ENCODE measurements at regions not wholly inside any gene's neighbourhood (a gene's known extent, or its start where the extent isn't known, plus 50 kb on each side); places are given as distances from the start of the nearest gene placed in this dataset.

DNA sequence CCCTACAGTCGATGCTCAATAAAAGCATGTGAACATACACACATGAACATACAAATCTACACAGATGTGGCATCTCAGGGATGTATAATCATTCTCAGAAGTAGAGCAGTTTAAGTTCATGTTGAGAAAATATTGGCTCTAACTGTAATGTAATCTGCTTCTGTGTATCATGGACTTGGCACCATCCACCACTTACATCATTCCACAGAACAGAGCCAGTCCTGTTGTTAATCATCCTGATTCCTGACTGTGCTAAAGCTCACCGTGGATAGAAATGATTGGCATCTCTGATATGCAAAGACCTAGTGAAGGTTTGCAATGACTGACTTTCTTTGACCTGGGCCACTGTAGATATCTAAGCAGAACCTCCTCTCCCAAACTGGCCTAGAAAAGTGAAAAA lies 1141.3 kb downstream of the BCL11B start:
- no peak for DNase-seq (ENCODE audit: low spot score)
- no peak overlapping the region for H2AK5ac ChIP-seq (ENCODE audit: low read depth, low read length)
- peaks cover 0 to 5% (median 0%) of the 10 kb centered on the region in 3 experiments for H3K27me3 ChIP-seq (ENCODE audit: control insufficient read depth in 3 of 3, insufficient read depth in 3 of 3, low read depth in 1 of 3, low read length in 3 of 3)
- no peak overlapping the region for H3K9ac ChIP-seq (ENCODE audit: low read depth, low read length, poor library complexity)
- no peaks in the 10 kb centered on the region for H3K79me1 ChIP-seq (ENCODE audit: low read depth, low read length)
- no peak overlapping the region for H4K91ac ChIP-seq (ENCODE audit: low read depth, low read length, poor library complexity)
- no peak overlapping the region for H3K4me3 ChIP-seq (ENCODE audit: low read length in 2 of 2)
- no peak overlapping the region for H2BK12ac ChIP-seq (ENCODE audit: low read length)
- no peaks in the 10 kb centered on the region for H3K36me3 ChIP-seq (replicated peaks in 1 of 2; ENCODE audit: control insufficient read depth in 2 of 2, insufficient read depth in 2 of 2, low read length in 2 of 2)
- peaks cover 0 to 1% of the 10 kb centered on the region in 2 donors for H3K4me1 ChIP-seq (ENCODE audit: control insufficient read depth in 2 of 2, insufficient read depth in 1 of 2, low read depth in 1 of 2, low read length in 2 of 2)
- no peak overlapping the region for H2BK15ac ChIP-seq (ENCODE audit: low read length)
- H3K9me3 ChIP-seq (replicated peaks in 1 of 2; ENCODE audit: control insufficient read depth in 2 of 2, insufficient read depth in 1 of 2, low read depth in 1 of 2, low read length in 2 of 2), result no peaks in the 10 kb centered on the region
- H2BK5ac ChIP-seq (ENCODE audit: low read length), result no peak overlapping the region
- no peak overlapping the region for H2BK120ac ChIP-seq (ENCODE audit: low read depth, low read length)
- no peak overlapping the region for H3K4ac ChIP-seq (ENCODE audit: low read length)
- no peak overlapping the region for H3K4me2 ChIP-seq (ENCODE audit: insufficient read depth, low read length, poor library complexity, severe bottlenecking)
- no peak overlapping the region for H3K27ac ChIP-seq (replicated peaks; ENCODE audit: low read length)
- no peak overlapping the region for H3K18ac ChIP-seq (ENCODE audit: low read length)
- H4K8ac ChIP-seq (ENCODE audit: low read depth, low read length), result no peak overlapping the region
- no peak overlapping the region for H3K14ac ChIP-seq (ENCODE audit: low read length)
- WGBS, 2 donors (ENCODE audit: extremely low coverage in 2 of 2, insufficient read length in 2 of 2, insufficient replicate concordance in 1 of 2), result no CpG with 5 or more reads among the region's 2 CpGs
- H2AFZ ChIP-seq (ENCODE audit: low read length), result no peak overlapping the region
- no peak overlapping the region for H3K23ac ChIP-seq (ENCODE audit: low read depth, low read length, poor library complexity)

- Histone ChIP-seq H2BK120ac (ENCODE audit: low read depth, low read length) (no peak overlapping the region), H2BK15ac (ENCODE audit: low read length) (no peak overlapping the region), H3K4me3 (ENCODE audit: low read length in 2 of 2) (no peak overlapping the region), H3K4me1 (ENCODE audit: control insufficient read depth in 2 of 2, insufficient read depth in 1 of 2, low read depth in 1 of 2, low read length in 2 of 2) (peaks cover 0 to 7% of the 10 kb centered on the region in 2 donors), H3K27me3 (ENCODE audit: control insufficient read depth in 3 of 3, insufficient read depth in 3 of 3, low read depth in 1 of 3, low read length in 3 of 3) (peaks cover 0 to 11% (median 0%) of the 10 kb centered on the region in 3 experiments), H3K23ac (ENCODE audit: low read depth, low read length, poor library complexity) (no peak overlapping the region), H3K14ac (ENCODE audit: low read length) (no peak overlapping the region), H2BK12ac (ENCODE audit: low read length) (no peak overlapping the region), H3K27ac (replicated peaks; ENCODE audit: low read length) (no peak overlapping the region), H3K79me1 (ENCODE audit: low read depth, low read length) (no peaks in the 10 kb centered on the region), H4K91ac (ENCODE audit: low read depth, low read length, poor library complexity) (no peak overlapping the region), H2AK5ac (ENCODE audit: low read depth, low read length) (no peak overlapping the region), H3K4me2 (ENCODE audit: insufficient read depth, low read length, poor library complexity, severe bottlenecking) (no peak overlapping the region), H3K36me3 (replicated peaks in 1 of 2; ENCODE audit: control insufficient read depth in 2 of 2, insufficient read depth in 2 of 2, low read length in 2 of 2) (no peaks in the 10 kb centered on the region), H3K18ac (ENCODE audit: low read length) (peak overlapping the region; percentile 22), H4K8ac (ENCODE audit: low read depth, low read length) (no peak overlapping the region), H3K4ac (ENCODE audit: low read length) (no peak overlapping the region), H2BK5ac (ENCODE audit: low read length) (no peak overlapping the region), H3K9me3 (replicated peaks in 1 of 2; ENCODE audit: control insufficient read depth in 2 of 2, insufficient read depth in 1 of 2, low read depth in 1 of 2, low read length in 2 of 2) (peaks cover 0 to under 1% of the 10 kb centered on the region in 2 donors), H3K9ac (ENCODE audit: low read depth, low read length, poor library complexity) (no peak overlapping the region), H2AFZ (ENCODE audit: low read length) (no peak overlapping the region)
- WGBS, 2 donors (ENCODE audit: extremely low coverage in 2 of 2, insufficient read length in 2 of 2, insufficient replicate concordance in 1 of 2), result no CpG with 5 or more reads among the region's 1 CpG
- DNase-seq (ENCODE audit: low spot score), result no peak
Observed at GRCh38 chr14:98131406-98131805, 1140.6 kb downstream of the BCL11B start.

- WGBS, 2 donors (ENCODE audit: extremely low coverage in 2 of 2, insufficient read length in 2 of 2, insufficient replicate concordance in 1 of 2), result no CpG with 5 or more reads among the region's 4 CpGs
- Histone ChIP-seq H3K4me2 (ENCODE audit: insufficient read depth, low read length, poor library complexity, severe bottlenecking) (no peak overlapping the region), H3K4me1 (ENCODE audit: control insufficient read depth in 2 of 2, insufficient read depth in 1 of 2, low read depth in 1 of 2, low read length in 2 of 2) (peaks cover 0 to 11% of the 10 kb centered on the region in 2 donors), H3K36me3 (replicated peaks in 1 of 2; ENCODE audit: control insufficient read depth in 2 of 2, insufficient read depth in 2 of 2, low read length in 2 of 2) (no peaks in the 10 kb centered on the region), H2BK120ac (ENCODE audit: low read depth, low read length) (no peak overlapping the region), H2BK15ac (ENCODE audit: low read length) (no peak overlapping the region), H2AFZ (ENCODE audit: low read length) (no peak overlapping the region), H3K79me1 (ENCODE audit: low read depth, low read length) (no peaks in the 10 kb centered on the region), H3K18ac (ENCODE audit: low read length) (no peak overlapping the region), H3K14ac (ENCODE audit: low read length) (no peak overlapping the region), H3K4me3 (ENCODE audit: low read length in 2 of 2) (no peak overlapping the region), H2BK5ac (ENCODE audit: low read length) (no peak overlapping the region), H3K27ac (replicated peaks; ENCODE audit: low read length) (no peak overlapping the region), H2AK5ac (ENCODE audit: low read depth, low read length) (no peak overlapping the region), H3K23ac (ENCODE audit: low read depth, low read length, poor library complexity) (no peak overlapping the region), H4K91ac (ENCODE audit: low read depth, low read length, poor library complexity) (no peak overlapping the region), H3K9ac (ENCODE audit: low read depth, low read length, poor library complexity) (no peak overlapping the region), H4K8ac (ENCODE audit: low read depth, low read length) (no peak overlapping the region), H2BK12ac (ENCODE audit: low read length) (no peak overlapping the region), H3K4ac (ENCODE audit: low read length) (no peak overlapping the region), H3K27me3 (ENCODE audit: control insufficient read depth in 3 of 3, insufficient read depth in 3 of 3, low read depth in 1 of 3, low read length in 3 of 3) (peaks cover 0 to 14% (median 0%) of the 10 kb centered on the region in 3 experiments), H3K9me3 (replicated peaks in 1 of 2; ENCODE audit: control insufficient read depth in 2 of 2, insufficient read depth in 1 of 2, low read depth in 1 of 2, low read length in 2 of 2) (peaks cover 0 to 2% of the 10 kb centered on the region in 2 donors)
- DNase-seq (ENCODE audit: low spot score), result no peak
Observed at GRCh38 chr14:98133806-98134205, 1138.2 kb downstream of the BCL11B start.

DNA sequence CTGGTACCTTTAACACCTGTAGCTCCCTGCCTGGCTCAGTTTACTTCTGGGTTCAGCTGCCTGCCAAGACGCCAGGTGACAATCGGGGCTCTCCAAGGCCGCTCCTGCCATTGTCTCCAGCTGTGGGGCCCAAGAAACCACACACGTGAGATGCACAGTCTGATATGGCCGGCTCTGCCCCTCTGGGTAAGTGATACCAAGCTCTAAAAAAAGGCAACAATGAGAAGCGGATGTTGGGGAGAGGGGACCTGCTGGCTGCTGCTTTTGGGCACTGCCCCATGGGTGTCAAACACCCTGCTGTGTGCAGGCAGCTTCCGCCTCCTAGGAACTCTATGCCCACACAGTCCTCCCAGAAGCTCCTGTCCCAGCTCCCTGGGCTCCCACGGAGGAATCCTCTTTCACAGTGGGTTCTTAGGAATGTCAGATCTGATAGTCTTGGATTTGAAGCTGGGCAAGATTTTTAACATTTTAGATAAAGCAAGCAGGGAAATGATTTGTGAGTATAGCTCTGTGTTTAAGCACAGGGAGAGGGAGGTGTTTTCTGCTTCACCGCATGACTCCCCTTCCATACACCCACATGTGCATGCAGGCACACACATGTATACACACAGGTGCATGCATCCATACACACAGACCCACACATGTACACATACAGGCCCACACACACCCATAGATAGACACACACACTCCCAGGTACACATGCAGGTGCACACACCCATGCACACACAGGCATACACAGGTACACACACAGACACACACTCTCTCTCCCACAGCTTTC lies 1135.8 kb downstream of the BCL11B start:
- H2AK5ac ChIP-seq (ENCODE audit: low read depth, low read length), result no peak overlapping the region
- no peak overlapping the region for H3K4ac ChIP-seq (ENCODE audit: low read length)
- H3K4me2 ChIP-seq (ENCODE audit: insufficient read depth, low read length, poor library complexity, severe bottlenecking), result no peak overlapping the region
- H3K27ac ChIP-seq (replicated peaks; ENCODE audit: low read length), result no peak overlapping the region
- H3K27me3 ChIP-seq (ENCODE audit: control insufficient read depth in 3 of 3, insufficient read depth in 3 of 3, low read depth in 1 of 3, low read length in 3 of 3), result peaks cover 0 to 17% (median 0%) of the 10 kb centered on the region in 3 experiments
- no peak for DNase-seq (ENCODE audit: low spot score)
- no peaks in the 10 kb centered on the region for H3K79me1 ChIP-seq (ENCODE audit: low read depth, low read length)
- no peak overlapping the region for H2BK5ac ChIP-seq (ENCODE audit: low read length)
- H2BK15ac ChIP-seq (ENCODE audit: low read length), result no peak overlapping the region
- peak overlapping the region; percentile 67 for H3K14ac ChIP-seq (ENCODE audit: low read length)
- no peak overlapping the region for H3K23ac ChIP-seq (ENCODE audit: low read depth, low read length, poor library complexity)
- H3K9me3 ChIP-seq (replicated peaks in 1 of 2; ENCODE audit: control insufficient read depth in 2 of 2, insufficient read depth in 1 of 2, low read depth in 1 of 2, low read length in 2 of 2), result peaks cover 0 to 2% of the 10 kb centered on the region in 2 donors
- peak overlapping the region; percentile 54 for H3K18ac ChIP-seq (ENCODE audit: low read length)
- H3K36me3 ChIP-seq (replicated peaks in 1 of 2; ENCODE audit: control insufficient read depth in 2 of 2, insufficient read depth in 2 of 2, low read length in 2 of 2), result no peaks in the 10 kb centered on the region
- no peak overlapping the region for H2AFZ ChIP-seq (ENCODE audit: low read length)
- H3K9ac ChIP-seq (ENCODE audit: low read depth, low read length, poor library complexity), result no peak overlapping the region
- H2BK120ac ChIP-seq (ENCODE audit: low read depth, low read length), result no peak overlapping the region
- no CpG with 5 or more reads among the region's 9 CpGs for WGBS, 2 donors (ENCODE audit: extremely low coverage in 2 of 2, insufficient read length in 2 of 2, insufficient replicate concordance in 1 of 2)
- peak overlapping the region; percentile 87 for H2BK12ac ChIP-seq (ENCODE audit: low read length)
- H3K4me3 ChIP-seq (ENCODE audit: low read length in 2 of 2), result peak overlapping the region in 1 of 2 donors; percentile 50
- peak overlapping the region; percentile 74 for H4K91ac ChIP-seq (ENCODE audit: low read depth, low read length, poor library complexity)
- H3K4me1 ChIP-seq (ENCODE audit: control insufficient read depth in 2 of 2, insufficient read depth in 1 of 2, low read depth in 1 of 2, low read length in 2 of 2), result peaks cover 0 to 13% of the 10 kb centered on the region in 2 donors
- no peak overlapping the region for H4K8ac ChIP-seq (ENCODE audit: low read depth, low read length)
